Left ventricle myocardium inferior (tissue), 1 donor: ENCODE measurements at regions not wholly inside any gene's neighbourhood (a gene's known extent, or its start where the extent isn't known, plus 50 kb on each side); places are given as distances from the start of the nearest gene placed in this dataset.

ENCODE experiments used
- DNase-seq: peaks from one replicate; pipeline ENCODE4 v3.0.0-alpha.2; 2020
- H3K27ac ChIP-seq: fragments of 200-600 bp; replicated peaks from 2 replicates; pipeline ENCODE4 v1.8.0; 2021
- H3K27me3 ChIP-seq: fragments of 200-600 bp; 2 replicates; pipeline ENCODE4 v1.8.0; 2021; ENCODE audit warnings: low read depth
- H3K36me3 ChIP-seq: fragments of 200-600 bp; 2 replicates; pipeline ENCODE4 v1.8.0; 2021
- H3K4me1 ChIP-seq: fragments of 200-600 bp; 2 replicates; pipeline ENCODE4 v1.8.0; 2021
- H3K4me3 ChIP-seq: fragments of 200-600 bp; 2 replicates; pipeline ENCODE4 v1.8.0; 2021; ENCODE audit warnings: mild to moderate bottlenecking, moderate library complexity
- H3K9me3 ChIP-seq: fragments of 200-600 bp; replicated peaks from 2 replicates; pipeline ENCODE4 v1.8.0; 2021
- CTCF ChIP-seq: fragments of 200-600 bp; IDR thresholded peaks from 2 replicates; pipeline ENCODE4 v1.8.0; 2021; ENCODE audit warnings: antibody characterized with exemption, mild to moderate bottlenecking, borderline replicate concordance
- intact Hi-C: fragments of 100-400 bp; cut with micrococcal nuclease; formaldehyde crosslinking; loops from one replicate; pipeline ENCODE4 v1.11.0; 2022
- donor health status: DM: no; HTN: yes; CAD: no; lungs with severe emphysema.

- no peak for DNase-seq
- Histone ChIP-seq H3K4me1 (no peaks in the 10 kb centered on the region), H3K27ac (no peak overlapping the region), H3K9me3 (no peaks in the 10 kb centered on the region), H3K27me3 (peaks cover 44% of the 10 kb centered on the region), H3K4me3 (no peak overlapping the region), H3K36me3 (no peaks in the 10 kb centered on the region)
- intact Hi-C loops, result no loop called here
- TF ChIP-seq CTCF, result no peak
Observed at GRCh38 chr16:9655051-9655450, 527.2 kb downstream of the GRIN2A start.

DNA sequence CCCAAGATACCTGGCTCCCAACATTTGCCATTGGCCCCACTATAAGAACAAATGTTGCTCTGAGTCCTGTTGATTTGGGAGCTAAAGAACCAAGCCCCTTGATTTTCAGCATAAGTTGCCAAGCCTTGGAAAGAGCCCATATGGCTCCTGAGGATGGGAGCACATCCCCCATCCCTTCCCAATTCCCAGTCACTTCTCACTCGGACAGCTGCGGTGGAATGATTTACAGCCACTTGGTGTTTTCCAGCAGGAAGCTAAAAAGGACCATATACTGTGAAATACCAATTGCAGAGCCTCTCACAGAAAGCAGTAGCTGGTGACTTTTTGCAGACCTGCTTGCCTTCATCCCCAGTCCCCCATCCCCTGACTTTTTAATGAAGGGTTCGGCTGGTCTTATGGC is 524.6 kb downstream of the GRIN2A start:
- Histone ChIP-seq H3K36me3 (no peaks in the 10 kb centered on the region), H3K4me1 (no peaks in the 10 kb centered on the region), H3K9me3 (no peaks in the 10 kb centered on the region), H3K4me3 (no peak overlapping the region), H3K27ac (no peak overlapping the region), H3K27me3 (peaks cover 67% of the 10 kb centered on the region)
- no peak for DNase-seq
- no peak for TF ChIP-seq CTCF
- intact Hi-C loops, result no loop called here

DNA sequence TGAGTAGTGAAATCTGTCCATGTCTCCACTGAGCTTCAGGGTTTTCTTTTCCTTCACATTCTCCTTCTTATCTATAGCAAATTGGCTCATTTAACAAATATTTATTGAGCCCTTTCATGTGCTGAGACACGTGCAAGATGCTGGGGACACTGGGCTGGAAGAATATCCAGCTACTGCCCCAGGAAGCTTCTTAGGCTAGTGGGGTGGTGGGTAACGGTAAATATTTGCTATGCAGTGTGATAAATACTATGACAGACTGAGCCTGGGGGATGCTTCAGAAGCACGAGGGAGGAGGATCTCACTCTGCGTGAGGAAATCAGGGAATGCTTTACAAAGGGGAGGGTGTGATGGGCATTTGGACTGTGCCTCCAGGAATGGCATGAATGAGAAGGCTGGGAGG is 524.1 kb downstream of the GRIN2A start:
- no peak for TF ChIP-seq CTCF
- intact Hi-C loops, result no loop called here
- Histone ChIP-seq H3K9me3 (no peaks in the 10 kb centered on the region), H3K27me3 (peaks cover 71% of the 10 kb centered on the region), H3K4me3 (no peak overlapping the region), H3K27ac (no peak overlapping the region), H3K36me3 (no peaks in the 10 kb centered on the region), H3K4me1 (no peaks in the 10 kb centered on the region)
- DNase-seq, result no peak

GRCh38 chr16:9658586-9658985 is 523.6 kb downstream of the GRIN2A start:
- no peaks in the 10 kb centered on the region for H3K4me1 ChIP-seq
- no peak for TF ChIP-seq CTCF
- H3K9me3 ChIP-seq, result no peaks in the 10 kb centered on the region
- peaks cover 67% of the 10 kb centered on the region for H3K27me3 ChIP-seq
- H3K36me3 ChIP-seq, result no peaks in the 10 kb centered on the region
- no peak for DNase-seq
- intact Hi-C loops, result no loop called here
- H3K27ac ChIP-seq, result no peak overlapping the region
- H3K4me3 ChIP-seq, result no peak overlapping the region

GRCh38 chr16:9660898-9661297 is 521.3 kb downstream of the GRIN2A start:
- Histone ChIP-seq H3K36me3 (no peaks in the 10 kb centered on the region), H3K27me3 (peaks cover 63% of the 10 kb centered on the region), H3K9me3 (no peaks in the 10 kb centered on the region), H3K4me1 (no peaks in the 10 kb centered on the region), H3K4me3 (no peak overlapping the region), H3K27ac (no peak overlapping the region)
- intact Hi-C loops, result no loop called here
- TF ChIP-seq CTCF, result no peak
- no peak for DNase-seq
